ENCODE measurements at regions not wholly inside any gene's neighbourhood (a gene's known extent, or its start where the extent isn't known, plus 50 kb on each side); places are given as distances from the start of the nearest gene placed in this dataset.

GRCh38 chr9:87075537-87075936, 128.2 kb upstream of the GAS1 start:
- no peak overlapping the region for H3K4me3 ChIP-seq
- H3K4me1 ChIP-seq (ENCODE audit: control insufficient read depth in 1 of 2, low read depth in 2 of 2): peaks cover 0 to 10% of the 10 kb centered on the region in 2 donors
- no peaks in the 10 kb centered on the region for H3K36me3 ChIP-seq
- H3K9me3 ChIP-seq: no peaks in the 10 kb centered on the region
- TF ChIP-seq CTCF (IDR thresholded peaks at IDR 0.05): no peak
- ATAC-seq (ENCODE audit: insufficient number of reproducible peaks, low FRiP score, low read depth) (no peak), DNase-seq (ENCODE audit: low spot score) (no peak)
- H3K27me3 ChIP-seq (replicated peaks; ENCODE audit: insufficient read depth): no peaks in the 10 kb centered on the region
- no peak overlapping the region for H3K27ac ChIP-seq

DNA sequence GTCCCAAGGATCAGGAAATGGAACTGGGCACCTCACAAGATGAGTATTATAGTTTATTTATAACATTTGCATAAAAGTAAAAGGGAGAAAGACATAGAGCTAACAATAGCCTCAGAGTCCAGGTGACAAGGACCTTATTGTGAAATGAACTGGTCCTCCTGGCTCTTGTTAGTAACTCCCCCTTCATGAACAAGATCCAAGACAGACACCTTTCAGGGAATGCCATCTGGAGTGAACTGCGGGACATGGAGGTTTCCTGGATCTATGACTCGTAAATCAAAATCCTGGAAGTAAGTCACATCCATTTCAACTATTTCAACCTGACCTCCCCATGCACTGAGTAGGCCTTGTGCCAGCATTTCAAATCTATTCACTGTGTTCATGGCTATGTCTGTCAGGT, 129.5 kb upstream of the GAS1 start:
- H3K4me3 ChIP-seq: no peak overlapping the region
- H3K9me3 ChIP-seq: no peaks in the 10 kb centered on the region
- no peaks in the 10 kb centered on the region for H3K36me3 ChIP-seq
- no peak for TF ChIP-seq CTCF (IDR thresholded peaks at IDR 0.05)
- ATAC-seq (ENCODE audit: insufficient number of reproducible peaks, low FRiP score, low read depth): no peak
- no peaks in the 10 kb centered on the region for H3K27me3 ChIP-seq (replicated peaks; ENCODE audit: insufficient read depth)
- DNase-seq (ENCODE audit: low spot score): no peak
- peaks cover 0 to 22% of the 10 kb centered on the region in 2 donors for H3K4me1 ChIP-seq (ENCODE audit: control insufficient read depth in 1 of 2, low read depth in 2 of 2)
- no peak overlapping the region for H3K27ac ChIP-seq

DNA sequence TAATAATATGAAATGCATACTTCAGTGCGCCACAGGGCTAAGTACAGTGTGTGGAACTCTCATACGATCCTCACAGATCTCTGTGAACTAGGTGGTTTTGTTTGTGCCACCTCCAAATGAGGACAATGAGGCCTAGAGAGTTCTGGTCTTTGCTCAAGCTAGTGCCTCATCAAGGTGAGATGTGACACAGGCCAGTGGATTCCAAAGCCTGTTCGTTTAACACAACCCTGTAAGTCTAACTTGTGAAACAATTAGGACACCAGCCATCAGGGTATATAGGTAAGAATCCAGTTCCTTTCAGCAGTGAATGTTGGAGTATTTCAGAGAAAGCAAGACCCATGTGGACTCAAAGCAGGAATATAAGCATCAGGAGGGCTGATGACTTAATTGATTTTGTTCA, 130.7 kb upstream of the GAS1 start:
- ATAC-seq (ENCODE audit: insufficient number of reproducible peaks, low FRiP score, low read depth): peak; percentile 19
- Histone ChIP-seq H3K4me3 (no peak overlapping the region), H3K9me3 (no peaks in the 10 kb centered on the region), H3K36me3 (no peaks in the 10 kb centered on the region), H3K27me3 (replicated peaks; ENCODE audit: insufficient read depth) (no peaks in the 10 kb centered on the region), H3K27ac (no peak overlapping the region), H3K4me1 (ENCODE audit: control insufficient read depth in 1 of 2, low read depth in 2 of 2) (peaks cover 0 to 26% of the 10 kb centered on the region in 2 donors)
- TF ChIP-seq CTCF (IDR thresholded peaks at IDR 0.05): no peak
- no peak for DNase-seq (ENCODE audit: low spot score)

GRCh38 chr9:87080512-87081264, 133.4 kb upstream of the GAS1 start:
- Histone ChIP-seq H3K9me3 (no peaks in the 10 kb centered on the region), H3K36me3 (no peaks in the 10 kb centered on the region), H3K4me3 (no peak overlapping the region), H3K4me1 (ENCODE audit: control insufficient read depth in 1 of 2, low read depth in 2 of 2) (peaks cover 0 to 26% of the 10 kb centered on the region in 2 donors), H3K27me3 (replicated peaks; ENCODE audit: insufficient read depth) (no peaks in the 10 kb centered on the region), H3K27ac (peak overlapping the region; percentile 16 to 31)
- no peak for TF ChIP-seq CTCF (IDR thresholded peaks at IDR 0.05)
- DNase-seq (ENCODE audit: low spot score): no peak
- ATAC-seq (ENCODE audit: insufficient number of reproducible peaks, low FRiP score, low read depth): no peak

GRCh38 chr9:87081503-87081902, 134.2 kb upstream of the GAS1 start:
- Histone ChIP-seq H3K36me3 (no peaks in the 10 kb centered on the region), H3K4me1 (ENCODE audit: control insufficient read depth in 1 of 2, low read depth in 2 of 2) (peaks cover 0 to 26% of the 10 kb centered on the region in 2 donors), H3K4me3 (no peak overlapping the region), H3K27ac (peak overlapping the region in 1 of 2 donors; percentile 16), H3K27me3 (replicated peaks; ENCODE audit: insufficient read depth) (no peaks in the 10 kb centered on the region), H3K9me3 (no peaks in the 10 kb centered on the region)
- DNase-seq (ENCODE audit: low spot score) (no peak), ATAC-seq (ENCODE audit: insufficient number of reproducible peaks, low FRiP score, low read depth) (no peak)
- TF ChIP-seq CTCF (IDR thresholded peaks at IDR 0.05): no peak
